Limb (tissue), 2 donors: ENCODE measurements at regions not wholly inside any gene's neighbourhood (a gene's known extent, or its start where the extent isn't known, plus 50 kb on each side); places are given as distances from the start of the nearest gene placed in this dataset.
"Not testable (repeated sequence)": the region's sequence is repeated elsewhere in the genome, so short reads cannot be mapped to it uniquely, and the experiment has no call there.

Experiments
- DNase-seq, 2 donors: peaks; one replicate each; pipeline ENCODE4 v3.0.0-alpha.2; 2016; ENCODE audit errors: extremely low spot score in 2 of 2

GRCh38 chr15:98549741-98550140 lies 98.6 kb upstream of the IGF1R start:
- no peak for DNase-seq

- DNase-seq = not testable (repeated sequence)
Measured at GRCh38 chr15:98550363-98550762, 98.0 kb upstream of the IGF1R start.

- DNase-seq = no peak
Measured at GRCh38 chr15:98551936-98552562, 96.3 kb upstream of the IGF1R start.

GRCh38 chr15:98554272-98555172 lies 93.8 kb upstream of the IGF1R start:
- no peak for DNase-seq

GRCh38 chr15:98555173-98555515 lies 93.2 kb upstream of the IGF1R start:
- DNase-seq = no peak

- DNase-seq = no peak
Measured at GRCh38 chr15:98556321-98556720, 92.0 kb upstream of the IGF1R start.

GRCh38 chr15:98560338-98560737 lies 88.0 kb upstream of the IGF1R start:
- no peak for DNase-seq

GRCh38 chr15:98561169-98561941 lies 87.0 kb upstream of the IGF1R start:
- no peak for DNase-seq

GRCh38 chr15:98562331-98562937 lies 85.9 kb upstream of the IGF1R start:
- peak in 1 of 2 donors; percentile 51 for DNase-seq

- no peak for DNase-seq
Measured at GRCh38 chr15:98565566-98565965, 82.8 kb upstream of the IGF1R start.

- DNase-seq = no peak
Measured at GRCh38 chr15:98567951-98568350, 80.4 kb upstream of the IGF1R start.

GRCh38 chr15:98568382-98569017 lies 79.8 kb upstream of the IGF1R start:
- no peak for DNase-seq

- no peak for DNase-seq
Measured at GRCh38 chr15:98570119-98570518, 78.2 kb upstream of the IGF1R start.

- peak; percentile 38 to 46 for DNase-seq
Measured at GRCh38 chr15:98580572-98580971, 67.8 kb upstream of the IGF1R start.

GRCh38 chr15:98581715-98582114 lies 66.6 kb upstream of the IGF1R start:
- no peak for DNase-seq

- no peak for DNase-seq
Measured at GRCh38 chr15:98582900-98583554, 65.3 kb upstream of the IGF1R start.

GRCh38 chr15:98583771-98584430 lies 64.4 kb upstream of the IGF1R start:
- DNase-seq = no peak

- no peak for DNase-seq
Measured at GRCh38 chr15:98586066-98586465, 62.3 kb upstream of the IGF1R start.

- DNase-seq = no peak
Measured at GRCh38 chr15:98592136-98592535, 56.2 kb upstream of the IGF1R start.

- DNase-seq = no peak
Measured at GRCh38 chr15:98596131-98596530, 52.2 kb upstream of the IGF1R start.
